K562 (cell line): ENCODE measurements at regions not wholly inside any gene's neighbourhood (a gene's known extent, or its start where the extent isn't known, plus 50 kb on each side); places are given as distances from the start of the nearest gene placed in this dataset.

Source experiments
- ATAC-seq: fragments of 200-7000 bp; cut with Tn5 transposase; 3 replicates; pipeline ENCODE4 v1.9.1; 2020; ENCODE audit warnings: moderate library complexity
- BruUV-seq: library from RNA; stranded (reverse); fragments of 400-500 nt; replicated peaks from 2 replicates; lab custom pipeline; 2021; lab: Mats Ljungman, UMichigan
- CTCF ChIA-PET: fragments of 300-600 bp; formaldehyde crosslinking; extraction: SDS; loops from one replicate; lab custom pipeline; 2021; ENCODE audit warnings: low intra/inter-chr PET ratio; lab: Yijun Ruan, JAX
- POLR2A ChIA-PET: fragments of 300-600, 350-650 bp; sonication (Branson Sonifier 250); formaldehyde crosslinking; extraction: SDS; loops from one replicate; lab custom pipeline; 2021; ENCODE audit warnings: antibody characterized with exemption, inconsistent platforms; lab: Yijun Ruan, JAX
- DNase-seq, 4 experiments: peaks; one replicate each; pipeline versions ENCODE4 v3.0.0 to v3.0.0-alpha.2; 2011 to 2018; ENCODE audit warnings: low spot score in 3 of 4, mixed read lengths in 3 of 4; ENCODE audit errors: extremely low read depth in 1 of 4
- FAIRE-seq: peaks from 2 replicates; lab custom pipeline; 2011; peaks lifted over from hg19 to GRCh38; lab: Jason Lieb, UNC
- H2AFZ ChIP-seq: 2 replicates; pipeline ENCODE4 v1.6.0; 2011; ENCODE audit warnings: low read depth, low read length, control low read depth, inconsistent platforms
- H3K27ac ChIP-seq: fragments of 200-600 bp; 3 replicates; pipeline ENCODE4 v1.8.0; 2011; ENCODE audit warnings: low read depth, mild to moderate bottlenecking, control low read depth, inconsistent platforms, low read length, moderate library complexity, mixed read lengths; ENCODE audit errors: extremely low read depth
- H3K27me3 ChIP-seq, 2 experiments: fragments of 300-600 bp in 1 of 2; 2 replicates in 1 of 2; 3 replicates in 1 of 2; pipeline versions ENCODE4 v1.6.0 to v1.8.0; 2011; ENCODE audit warnings: inconsistent platforms in 2 of 2, low read length in 2 of 2, mild to moderate bottlenecking in 1 of 2, mixed read lengths in 1 of 2, moderate library complexity in 1 of 2; ENCODE audit not compliant: control insufficient read depth in 2 of 2, insufficient read depth in 2 of 2
- H3K36me3 ChIP-seq: fragments of 300-600 bp; 3 replicates; pipeline ENCODE4 v1.8.0; 2011; ENCODE audit warnings: mild to moderate bottlenecking, low read length, inconsistent platforms; ENCODE audit not compliant: control insufficient read depth, insufficient read depth
- H3K4me1 ChIP-seq, 2 experiments: fragments of 200-600 bp in 1 of 2; replicated peaks in 1 of 2; 2 replicates in 1 of 2; 3 replicates in 1 of 2; pipeline versions ENCODE4 v1.5.1 to v1.8.0; 2011; ENCODE audit warnings: inconsistent platforms in 2 of 2, low read length in 2 of 2, mild to moderate bottlenecking in 1 of 2, mixed read lengths in 1 of 2, moderate library complexity in 1 of 2; ENCODE audit not compliant: control insufficient read depth in 2 of 2, insufficient read depth in 2 of 2
- H3K4me2 ChIP-seq: 2 replicates; pipeline ENCODE4 v1.6.1; 2011; ENCODE audit warnings: low read length, control low read depth, inconsistent platforms, mixed read lengths; ENCODE audit not compliant: insufficient read depth
- H3K4me3 ChIP-seq: fragments of 200-600 bp; sonication (generic), shearing (Covaris generic); 2 replicates; pipeline ENCODE4 v1.5.1; 2016; ENCODE audit warnings: control low read depth, inconsistent platforms
- H3K79me2 ChIP-seq: fragments of 200-600 bp; 3 replicates; pipeline ENCODE4 v1.8.0; 2011; ENCODE audit warnings: low read length, inconsistent platforms; ENCODE audit not compliant: control insufficient read depth, insufficient read depth
- H3K9ac ChIP-seq, 2 experiments: 2 replicates each; pipeline versions ENCODE4 v1.6.0 to v1.6.1; 2011; ENCODE audit warnings: low read depth in 2 of 2, low read length in 2 of 2, control low read depth in 1 of 2, inconsistent platforms in 1 of 2, mild to moderate bottlenecking in 1 of 2, mixed read lengths in 1 of 2; ENCODE audit not compliant: insufficient read depth in 1 of 2
- H3K9me1 ChIP-seq: one replicate; pipeline ENCODE4 v1.6.0; 2011; ENCODE audit warnings: inconsistent platforms, mild to moderate bottlenecking, low read length, moderate library complexity; ENCODE audit not compliant: control insufficient read depth, insufficient read depth
- H3K9me3 ChIP-seq: replicated peaks from 2 replicates; pipeline ENCODE4 v1.5.1; 2011; ENCODE audit warnings: low read depth, low read length, inconsistent platforms; ENCODE audit not compliant: control insufficient read depth, insufficient read depth
- H4K20me1 ChIP-seq: replicated peaks from 2 replicates; pipeline ENCODE4 v1.6.1; 2011; ENCODE audit warnings: low read length, inconsistent platforms, mixed read lengths; ENCODE audit not compliant: control insufficient read depth, insufficient read depth
- CBFB ChIP-seq: sonication (generic); formaldehyde crosslinking; IDR thresholded peaks from 2 replicates; pipeline ENCODE4 v1.4.0; 2020; ENCODE audit warnings: mild to moderate bottlenecking, missing genetic modification reagents
- FOXA1 ChIP-seq: fragments of 450-650 bp; IDR thresholded peaks from 2 replicates; pipeline ENCODE4 v1.6.1; 2016; ENCODE audit warnings: mild to moderate bottlenecking, borderline replicate concordance
- GATAD2A ChIP-seq: fragments of 450-650 bp; IDR thresholded peaks from 2 replicates; pipeline ENCODE4 v1.6.1; 2017
- MED1 ChIP-seq: sonication (generic); formaldehyde crosslinking; IDR thresholded peaks from 2 replicates; pipeline ENCODE4 v1.8.1; 2023; ENCODE audit warnings: missing genetic modification reagents, borderline replicate concordance
- NFRKB ChIP-seq: fragments of 450-650 bp; IDR thresholded peaks from 2 replicates; pipeline ENCODE4 v1.6.1; 2016; ENCODE audit warnings: low read depth
- POLR3G ChIP-seq: IDR thresholded peaks from 2 replicates; pipeline ENCODE4 v1.6.1; 2011; ENCODE audit not compliant: insufficient read length, insufficient replicate concordance; ENCODE audit errors: extremely low read depth
- PRDM10 ChIP-seq: fragments of 450-650 bp; IDR thresholded peaks from 2 replicates; pipeline ENCODE4 v1.6.1; 2018; ENCODE audit not compliant: partially characterized antibody
- PREB ChIP-seq: sonication (generic); formaldehyde crosslinking; IDR thresholded peaks from 2 replicates; pipeline ENCODE4 v1.8.1; 2023; ENCODE audit warnings: mild to moderate bottlenecking, missing genetic modification reagents
- SAFB ChIP-seq: fragments of 200-400 bp; formaldehyde crosslinking; IDR thresholded peaks from 2 replicates; pipeline ENCODE4 v1.6.1; 2017; ENCODE audit warnings: low read depth, low read length, borderline replicate concordance
- TBP ChIP-seq: optimal IDR thresholded peaks from 2 replicates; pipeline ENCODE3; 2011; ENCODE audit warnings: low read depth, low read length, improper control_type of control experiment
- TEAD4 ChIP-seq, 2 experiments: sonication (generic) in 1 of 2; formaldehyde crosslinking in 1 of 2; IDR thresholded peaks; 2 replicates each; pipeline versions ENCODE4 v1.6.1 to v1.8.0; 2012 to 2022; ENCODE audit warnings: borderline replicate concordance in 1 of 2, inconsistent platforms in 1 of 2, low read length in 1 of 2, mild to moderate bottlenecking in 1 of 2, missing genetic modification reagents in 1 of 2
- ZNF408 ChIP-seq: fragments of 250-450 bp; sonication (Bioruptor Pico); IDR thresholded peaks from 2 replicates; pipeline ENCODE4 v1.4.0; 2020; ENCODE audit warnings: low read depth, mild to moderate bottlenecking, moderate library complexity
- ZNF589 ChIP-seq: fragments of 200-800 bp; sonication (Bioruptor generic); IDR thresholded peaks from 2 replicates; pipeline ENCODE4 v1.6.1; 2016; ENCODE audit warnings: low read depth, missing genetic modification characterization, missing compliant biosample characterization
- WGBS: fragments of 100-300 bp; shearing (Covaris generic); methylation state at CpG from one replicate; pipeline ENCODE4 v1.1.6; 2016; ENCODE audit warnings: low coverage, mixed read lengths; ENCODE audit not compliant: insufficient coverage; ENCODE audit errors: missing lambda C conversion rate; 5-methylcytosine and 5-hydroxymethylcytosine counted together
- in situ Hi-C: fragments of 300-500 bp; cut with MboI; formaldehyde crosslinking; loops from 4 replicates; pipeline ENCODE4 v1.15.0; 2018; ENCODE audit warnings: inconsistent platforms, mixed read lengths
- intact Hi-C: fragments of 100-400 bp; cut with micrococcal nuclease; formaldehyde crosslinking; loops from 2 replicates; pipeline ENCODE4 v1.14.2; 2022

- Histone ChIP-seq H3K4me1 (no peaks in the 10 kb centered on the region), H3K4me3 (no peak overlapping the region), H3K9ac (no peak overlapping the region), H3K4me2 (no peak overlapping the region), H4K20me1 (no peaks in the 10 kb centered on the region), H2AFZ (no peak overlapping the region), H3K9me3 (no peaks in the 10 kb centered on the region), H3K36me3 (no peaks in the 10 kb centered on the region), H3K9me1 (no peaks in the 10 kb centered on the region), H3K79me2 (no peaks in the 10 kb centered on the region), H3K27ac (no peak overlapping the region), H3K27me3 (no peaks in the 10 kb centered on the region)
- FAIRE-seq (no peak), DNase-seq (no peak), ATAC-seq (no peak)
- in situ Hi-C loops: no loop called here
- 3% methylated on average over 9 of the region's 9 CpGs for WGBS
- POLR2A ChIA-PET: no interaction called here
- intact Hi-C loops: no loop called here
- CTCF ChIA-PET: no interaction called here
- no TSS peak for BruUV-seq
- no peak for TF ChIP-seq TBP
- TF ChIP-seq SAFB: no peak
- no peak for TF ChIP-seq ZNF589 (CRISPR knock-in tag)
- TF ChIP-seq FOXA1: no peak
- no peak for TF ChIP-seq TEAD4 (IDR thresholded peaks at IDR 0.05; ENCODE audit: low read length)
- TF ChIP-seq TEAD4 (CRISPR knock-in tag; IDR thresholded peaks at IDR 0.05; ENCODE audit: borderline replicate concordance): no peak
- TF ChIP-seq NFRKB: no peak
- no peak for TF ChIP-seq PREB (CRISPR knock-in tag)
- no peak for TF ChIP-seq CBFB (CRISPR knock-in tag)
- TF ChIP-seq POLR3G: no peak
- no peak for TF ChIP-seq MED1 (CRISPR knock-in tag)
- TF ChIP-seq ZNF408 (CRISPR knock-in tag): no peak
- no peak for TF ChIP-seq GATAD2A
- TF ChIP-seq PRDM10: no peak
These were observed 364.3 kb upstream of the CDH10 start for GRCh38 chr5:25009063-25009462.
